Activated CD8-positive, alpha-beta T cell treated with anti-CD3 and anti-CD28 coated beads for 36 hours (primary cell): ENCODE measurements at regions not wholly inside any gene's neighbourhood (a gene's known extent, or its start where the extent isn't known, plus 50 kb on each side); places are given as distances from the start of the nearest gene placed in this dataset.

Source experiments
- ATAC-seq: fragments of 200-7000 bp; cut with Tn5 transposase; one replicate; pipeline ENCODE4 v1.10.0; 2021; ENCODE audit warnings: mild to moderate bottlenecking, moderate library complexity
- CTCF ChIA-PET: fragments of 350-600 bp; sonication (Branson Sonifier 250); formaldehyde crosslinking; loops from one replicate; lab custom pipeline; 2021; ENCODE audit warnings: antibody characterized with exemption; lab: Charles Lee
- POLR2A ChIA-PET: fragments of 350-600 bp; sonication (Branson Sonifier 250); formaldehyde crosslinking; loops from one replicate; lab custom pipeline; 2021; ENCODE audit warnings: antibody characterized with exemption; lab: Charles Lee
- DNase-seq: peaks from one replicate; pipeline ENCODE4 v3.0.0-alpha.2; 2020
- H3K27ac Mint-ChIP-seq: one replicate; pipeline ENCODE4 v1.8.0; 2021; ENCODE audit warnings: mild to moderate bottlenecking, mixed read lengths
- H3K27me3 Mint-ChIP-seq: one replicate; pipeline ENCODE4 v1.8.0; 2021; ENCODE audit warnings: mixed read lengths
- H3K36me3 Mint-ChIP-seq: one replicate; pipeline ENCODE4 v1.8.0; 2021; ENCODE audit warnings: low read depth, mixed read lengths
- H3K4me1 Mint-ChIP-seq: one replicate; pipeline ENCODE4 v1.8.0; 2021; ENCODE audit warnings: low read depth, mixed read lengths
- H3K4me3 Mint-ChIP-seq: one replicate; pipeline ENCODE4 v1.8.0; 2021; ENCODE audit warnings: mild to moderate bottlenecking, moderate library complexity, mixed read lengths
- H3K9me3 Mint-ChIP-seq: one replicate; pipeline ENCODE4 v1.8.0; 2021; ENCODE audit warnings: mixed read lengths
- CTCF ChIP-seq: fragments of 200-600 bp; IDR thresholded peaks from one replicate; pipeline ENCODE4 v1.8.0; 2022; ENCODE audit warnings: antibody characterized with exemption, mild to moderate bottlenecking
- intact Hi-C: fragments of 100-400 bp; cut with micrococcal nuclease; formaldehyde crosslinking; loops from one replicate; pipeline ENCODE4 v1.10.0; 2022

DNA sequence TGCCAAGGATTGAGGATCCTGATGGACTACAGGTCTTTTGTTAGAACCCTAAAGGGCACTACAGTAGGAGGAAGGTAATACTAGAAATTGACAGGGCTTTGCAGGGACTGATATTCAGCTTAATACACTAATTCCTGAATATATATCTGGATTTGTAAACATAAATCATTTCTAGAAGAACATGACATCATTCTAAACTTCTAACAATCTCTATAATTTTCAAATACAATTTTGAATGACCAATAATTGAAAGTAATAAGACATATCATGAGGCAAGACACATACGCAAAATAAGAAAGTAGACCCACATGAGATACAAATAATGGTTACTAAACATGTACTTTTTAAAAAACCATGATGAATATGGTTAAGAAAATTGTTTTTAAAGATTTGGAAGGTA lies 52.4 kb upstream of the LRRC8B start:
- no peak for TF ChIP-seq CTCF
- Mint-ChIP-seq H3K27me3 (peaks cover 7% of the 10 kb centered on the region), H3K9me3 (peaks cover 10% of the 10 kb centered on the region), H3K36me3 (no peaks in the 10 kb centered on the region), H3K4me3 (no peak overlapping the region), H3K27ac (no peak overlapping the region), H3K4me1 (no peaks in the 10 kb centered on the region)
- DNase-seq = no peak
- no peak for ATAC-seq
- intact Hi-C loops = no loop called here
- ChIA-PET CTCF (interaction anchor here (1.1 to 2.2 kb wide), 2 partner anchors 10 to 11 kb away, joined by 3 to 8 read pairs; no protein-coding TSS in a partner anchor), POLR2A (no interaction called here)

DNA sequence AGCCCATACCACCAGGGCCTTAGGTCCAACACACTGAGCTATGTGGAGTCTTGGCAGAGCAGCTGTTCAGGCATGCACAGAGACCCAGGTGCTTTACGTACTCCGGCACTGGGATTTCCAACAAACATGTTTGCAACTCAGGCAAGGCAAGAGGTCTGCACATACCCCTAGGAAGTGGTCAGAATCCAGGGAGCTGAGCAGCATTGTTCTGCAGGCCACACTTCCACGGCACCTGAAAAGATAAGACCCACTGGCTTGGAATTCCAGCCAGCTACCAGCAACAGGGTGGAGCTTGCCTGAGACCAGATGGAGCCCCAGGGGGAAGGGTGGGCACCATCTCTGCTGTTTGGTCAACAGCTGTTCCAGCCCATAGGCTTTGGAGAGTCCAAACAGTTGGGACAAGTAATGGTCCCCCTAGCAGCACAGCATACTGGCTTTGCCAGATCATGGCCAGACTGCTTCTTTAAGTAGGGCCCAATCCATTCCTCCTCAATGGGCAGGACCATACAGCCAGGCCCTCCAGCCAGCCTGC lies 51.7 kb upstream of the LRRC8B start:
- no peak overlapping the region for H3K4me3 Mint-ChIP-seq
- peaks cover 6% of the 10 kb centered on the region for H3K27me3 Mint-ChIP-seq
- no peak overlapping the region for H3K27ac Mint-ChIP-seq
- H3K36me3 Mint-ChIP-seq = no peaks in the 10 kb centered on the region
- TF ChIP-seq CTCF = no peak
- DNase-seq = no peak
- H3K9me3 Mint-ChIP-seq = peaks cover 10% of the 10 kb centered on the region
- intact Hi-C loops = no loop called here
- POLR2A ChIA-PET = no interaction called here
- no peak for ATAC-seq
- CTCF ChIA-PET = interaction anchor here (1.1 to 2.7 kb wide), 3 partner anchors 9 to 12 kb away, joined by 3 to 9 read pairs (median 8); no protein-coding TSS in a partner anchor
- H3K4me1 Mint-ChIP-seq = no peaks in the 10 kb centered on the region
